ENCODE measurements at regions not wholly inside any gene's neighbourhood (a gene's known extent, or its start where the extent isn't known, plus 50 kb on each side); places are given as distances from the start of the nearest gene placed in this dataset.
A peak's percentile ranks its signal among the peaks of the same experiment; 100 is the strongest.

DNA sequence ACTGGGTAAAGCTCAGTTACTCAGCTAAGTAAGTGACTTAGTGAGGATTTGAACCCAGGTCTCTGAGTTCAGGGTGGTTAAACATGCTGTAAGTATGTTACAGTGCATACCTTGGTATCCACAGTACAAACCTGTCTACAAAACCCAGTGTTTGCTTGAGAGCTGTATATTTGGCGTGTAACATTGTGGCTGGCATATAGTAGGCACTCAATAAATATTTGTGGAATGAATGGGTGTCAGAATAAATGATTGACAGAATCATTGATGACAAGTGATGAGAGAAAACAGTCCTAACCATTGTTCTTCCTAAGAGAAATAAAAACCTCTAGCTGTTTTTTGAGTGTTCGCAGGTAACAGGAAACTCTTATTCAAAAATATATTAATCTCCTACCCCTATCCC lies 79.7 kb upstream of the BCOR start:
- TF ChIP-seq, protein P1, sequence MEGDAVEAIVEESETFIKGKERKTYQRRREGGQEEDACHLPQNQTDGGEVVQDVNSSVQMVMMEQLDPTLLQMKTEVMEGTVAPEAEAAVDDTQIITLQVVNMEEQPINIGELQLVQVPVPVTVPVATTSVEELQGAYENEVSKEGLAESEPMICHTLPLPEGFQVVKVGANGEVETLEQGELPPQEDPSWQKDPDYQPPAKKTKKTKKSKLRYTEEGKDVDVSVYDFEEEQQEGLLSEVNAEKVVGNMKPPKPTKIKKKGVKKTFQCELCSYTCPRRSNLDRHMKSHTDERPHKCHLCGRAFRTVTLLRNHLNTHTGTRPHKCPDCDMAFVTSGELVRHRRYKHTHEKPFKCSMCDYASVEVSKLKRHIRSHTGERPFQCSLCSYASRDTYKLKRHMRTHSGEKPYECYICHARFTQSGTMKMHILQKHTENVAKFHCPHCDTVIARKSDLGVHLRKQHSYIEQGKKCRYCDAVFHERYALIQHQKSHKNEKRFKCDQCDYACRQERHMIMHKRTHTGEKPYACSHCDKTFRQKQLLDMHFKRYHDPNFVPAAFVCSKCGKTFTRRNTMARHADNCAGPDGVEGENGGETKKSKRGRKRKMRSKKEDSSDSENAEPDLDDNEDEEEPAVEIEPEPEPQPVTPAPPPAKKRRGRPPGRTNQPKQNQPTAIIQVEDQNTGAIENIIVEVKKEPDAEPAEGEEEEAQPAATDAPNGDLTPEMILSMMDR (IDR thresholded peaks at IDR 0.05): peak in 1 of 6 experiments; percentile 1
- TF ChIP-seq POLR2A (IDR thresholded peaks at IDR 0.05): no peak

Data from adrenal gland (tissue), 5 donors.